ENCODE measurements at regions not wholly inside any gene's neighbourhood (a gene's known extent, or its start where the extent isn't known, plus 50 kb on each side); places are given as distances from the start of the nearest gene placed in this dataset.

DNA sequence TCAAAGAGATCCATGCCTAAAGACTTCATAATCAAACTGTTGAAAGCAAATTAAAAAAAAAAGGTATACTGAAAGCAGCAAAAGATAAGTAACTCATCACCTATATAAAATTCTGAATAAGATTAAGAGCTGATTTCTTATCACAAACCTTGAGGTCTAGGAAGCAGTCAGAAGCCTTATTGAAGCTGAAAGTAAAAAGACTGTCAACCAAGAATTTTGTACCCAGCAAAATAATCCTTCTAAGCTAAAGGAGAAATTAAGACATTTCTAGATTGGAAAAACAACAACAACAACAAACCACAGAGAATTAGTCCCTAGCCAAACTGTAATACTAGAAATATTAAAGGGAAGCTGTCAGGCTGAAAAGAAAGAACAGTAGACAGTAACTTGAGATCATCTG lies 622.9 kb downstream of the PCDH7 start:
- no peaks in the 10 kb centered on the region for H3K9me3 ChIP-seq (ENCODE audit: low read depth)

DNA sequence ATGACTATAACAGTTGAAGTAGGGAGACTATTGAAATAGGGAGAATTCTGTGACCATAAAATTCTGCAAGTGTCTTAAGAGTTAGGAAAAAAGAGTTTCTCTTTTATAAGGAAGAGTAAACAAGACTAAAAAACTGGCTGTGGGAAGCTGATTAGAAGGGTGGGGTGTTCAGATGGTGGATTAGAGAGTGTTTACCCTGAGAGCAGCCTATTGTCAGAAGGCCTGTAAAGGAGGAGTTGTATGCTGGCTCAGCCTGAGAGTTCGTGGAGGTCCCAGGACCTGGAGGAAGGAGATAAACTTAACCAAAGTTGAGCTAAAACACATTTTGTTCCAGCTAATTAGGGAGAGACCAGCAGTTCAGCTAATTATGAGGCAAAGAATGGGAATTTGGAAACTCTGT lies 629.7 kb downstream of the PCDH7 start:
- H3K9me3 ChIP-seq (ENCODE audit: low read depth) = no peaks in the 10 kb centered on the region
- no peak overlapping the region for H3K4me3 ChIP-seq
- H3K4me1 ChIP-seq (ENCODE audit: low read depth) = no peaks in the 10 kb centered on the region
- DNase-seq (ENCODE audit: low read depth in 1 of 2, low spot score in 1 of 2) = no peak
- H3K36me3 ChIP-seq = no peaks in the 10 kb centered on the region
- TF ChIP-seq, protein P1, sequence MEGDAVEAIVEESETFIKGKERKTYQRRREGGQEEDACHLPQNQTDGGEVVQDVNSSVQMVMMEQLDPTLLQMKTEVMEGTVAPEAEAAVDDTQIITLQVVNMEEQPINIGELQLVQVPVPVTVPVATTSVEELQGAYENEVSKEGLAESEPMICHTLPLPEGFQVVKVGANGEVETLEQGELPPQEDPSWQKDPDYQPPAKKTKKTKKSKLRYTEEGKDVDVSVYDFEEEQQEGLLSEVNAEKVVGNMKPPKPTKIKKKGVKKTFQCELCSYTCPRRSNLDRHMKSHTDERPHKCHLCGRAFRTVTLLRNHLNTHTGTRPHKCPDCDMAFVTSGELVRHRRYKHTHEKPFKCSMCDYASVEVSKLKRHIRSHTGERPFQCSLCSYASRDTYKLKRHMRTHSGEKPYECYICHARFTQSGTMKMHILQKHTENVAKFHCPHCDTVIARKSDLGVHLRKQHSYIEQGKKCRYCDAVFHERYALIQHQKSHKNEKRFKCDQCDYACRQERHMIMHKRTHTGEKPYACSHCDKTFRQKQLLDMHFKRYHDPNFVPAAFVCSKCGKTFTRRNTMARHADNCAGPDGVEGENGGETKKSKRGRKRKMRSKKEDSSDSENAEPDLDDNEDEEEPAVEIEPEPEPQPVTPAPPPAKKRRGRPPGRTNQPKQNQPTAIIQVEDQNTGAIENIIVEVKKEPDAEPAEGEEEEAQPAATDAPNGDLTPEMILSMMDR (IDR thresholded peaks at IDR 0.05; ENCODE audit: low read depth, low read length) = no peak
- H3K27me3 ChIP-seq = no peaks in the 10 kb centered on the region
- no peak overlapping the region for H3K27ac ChIP-seq

More for the DNA sequence above, 622.9 kb downstream of the PCDH7 start:
- DNase-seq (ENCODE audit: low read depth in 1 of 2, low spot score in 1 of 2) = no peak
- no peak overlapping the region for H3K27ac ChIP-seq
- H3K4me1 ChIP-seq (ENCODE audit: low read depth) = no peaks in the 10 kb centered on the region
- TF ChIP-seq, protein P1 (IDR thresholded peaks at IDR 0.05; ENCODE audit: low read depth, low read length) = no peak
- H3K27me3 ChIP-seq = no peaks in the 10 kb centered on the region
- no peak overlapping the region for H3K4me3 ChIP-seq
- H3K36me3 ChIP-seq = no peaks in the 10 kb centered on the region

DNA sequence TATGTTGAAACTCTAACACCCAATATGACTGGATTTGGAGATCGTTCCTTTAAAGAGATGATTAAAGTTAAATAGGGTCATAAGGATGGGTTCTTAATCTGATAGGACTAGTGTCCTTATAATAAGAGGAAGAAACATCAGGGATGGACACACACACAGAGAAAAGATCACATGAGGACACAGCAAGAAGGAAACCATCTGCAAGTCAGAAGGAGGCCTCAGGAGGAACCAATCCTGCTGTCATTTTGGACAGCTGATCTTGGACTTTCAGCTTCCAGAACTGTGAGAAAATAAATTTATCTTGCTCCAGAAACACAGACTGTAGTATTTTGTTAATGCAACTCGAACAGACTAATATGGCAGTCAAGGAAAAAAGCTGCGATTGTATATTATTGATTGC lies 631.5 kb downstream of the PCDH7 start:
- H3K27me3 ChIP-seq = no peaks in the 10 kb centered on the region
- no peak overlapping the region for H3K27ac ChIP-seq
- DNase-seq (ENCODE audit: low read depth in 1 of 2, low spot score in 1 of 2) = no peak
- no peaks in the 10 kb centered on the region for H3K36me3 ChIP-seq
- TF ChIP-seq, protein P1 (IDR thresholded peaks at IDR 0.05; ENCODE audit: low read depth, low read length) = no peak
- no peak overlapping the region for H3K4me3 ChIP-seq
- H3K9me3 ChIP-seq (ENCODE audit: low read depth) = no peaks in the 10 kb centered on the region
- no peaks in the 10 kb centered on the region for H3K4me1 ChIP-seq (ENCODE audit: low read depth)

DNA sequence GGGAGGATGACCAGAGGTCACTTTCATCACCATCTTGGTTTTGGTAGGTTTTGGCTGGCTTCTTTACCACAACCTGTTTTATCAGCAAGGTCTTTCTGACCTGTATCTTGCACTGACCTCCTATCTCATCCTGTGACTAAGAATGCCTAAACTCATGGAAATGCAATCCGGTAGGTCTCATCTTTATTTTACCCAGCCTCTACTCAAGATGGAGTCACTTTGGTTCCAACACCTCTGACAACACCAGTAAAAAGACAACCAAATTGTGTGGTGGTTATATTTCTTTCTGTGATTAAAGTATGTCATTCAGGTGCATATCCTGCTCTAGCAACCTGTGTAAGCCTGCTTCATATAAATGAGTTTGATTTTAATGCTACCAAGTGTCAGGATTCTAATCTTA lies 636.7 kb downstream of the PCDH7 start:
- no peak overlapping the region for H3K27ac ChIP-seq
- TF ChIP-seq, protein P1 (IDR thresholded peaks at IDR 0.05; ENCODE audit: low read depth, low read length) = no peak
- no peak for DNase-seq (ENCODE audit: low read depth in 1 of 2, low spot score in 1 of 2)

DNA sequence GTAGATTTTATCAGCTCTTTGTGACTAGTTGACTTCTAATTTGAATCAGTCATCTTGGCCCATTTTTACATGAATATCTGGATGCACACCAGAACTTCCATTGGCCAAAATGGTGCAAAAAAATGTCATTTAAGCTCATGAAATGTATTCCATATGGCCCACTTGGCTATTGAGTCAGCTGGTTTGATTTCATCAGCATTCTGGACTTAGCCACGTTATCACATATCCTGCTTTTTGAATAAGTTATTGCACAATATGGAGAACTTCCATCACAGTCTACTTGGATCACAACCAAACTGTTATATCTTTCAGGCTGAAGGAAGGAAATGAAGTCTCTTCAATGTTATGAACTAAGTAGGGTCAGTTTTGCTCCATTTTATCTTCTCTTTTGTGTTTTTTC lies 640.6 kb downstream of the PCDH7 start:
- TF ChIP-seq, protein P1 (IDR thresholded peaks at IDR 0.05; ENCODE audit: low read depth, low read length) = no peak
- Histone ChIP-seq H3K36me3 (no peaks in the 10 kb centered on the region), H3K27ac (no peak overlapping the region), H3K4me3 (no peak overlapping the region), H3K27me3 (no peaks in the 10 kb centered on the region), H3K4me1 (ENCODE audit: low read depth) (no peaks in the 10 kb centered on the region), H3K9me3 (ENCODE audit: low read depth) (no peaks in the 10 kb centered on the region)
- DNase-seq (ENCODE audit: low read depth in 1 of 2, low spot score in 1 of 2) = peak in 1 of 2 donors; percentile 97

More for the DNA sequence above, 636.7 kb downstream of the PCDH7 start:
- Histone ChIP-seq H3K4me1 (ENCODE audit: low read depth) (no peaks in the 10 kb centered on the region), H3K4me3 (no peak overlapping the region), H3K36me3 (no peaks in the 10 kb centered on the region), H3K27me3 (no peaks in the 10 kb centered on the region), H3K9me3 (ENCODE audit: low read depth) (no peaks in the 10 kb centered on the region)

DNA sequence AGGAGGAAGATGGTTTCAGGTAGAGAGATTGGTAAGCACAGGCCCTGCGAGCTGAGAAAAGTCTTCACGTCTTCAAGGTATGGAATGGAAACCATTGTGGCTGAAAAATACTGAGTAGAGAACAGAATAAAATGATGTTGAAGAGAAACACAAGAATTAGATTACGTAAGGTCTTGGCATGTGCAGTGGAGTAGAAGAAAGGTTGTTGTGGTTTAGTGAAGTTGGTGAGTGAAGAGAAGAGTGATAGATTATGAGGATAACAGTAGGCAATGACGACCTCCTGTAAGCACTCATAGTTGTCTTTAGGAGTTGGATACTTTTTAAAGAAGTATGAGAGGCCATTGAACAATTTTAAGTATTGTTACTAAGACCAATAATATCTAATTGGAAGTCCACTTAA lies 642.6 kb downstream of the PCDH7 start:
- peak in 1 of 2 donors; percentile 55 for DNase-seq (ENCODE audit: low read depth in 1 of 2, low spot score in 1 of 2)
- no peaks in the 10 kb centered on the region for H3K9me3 ChIP-seq (ENCODE audit: low read depth)
- no peaks in the 10 kb centered on the region for H3K27me3 ChIP-seq
- H3K4me3 ChIP-seq = no peak overlapping the region
- TF ChIP-seq, protein P1 (IDR thresholded peaks at IDR 0.05; ENCODE audit: low read depth, low read length) = no peak
- no peaks in the 10 kb centered on the region for H3K36me3 ChIP-seq
- no peak overlapping the region for H3K27ac ChIP-seq
- H3K4me1 ChIP-seq (ENCODE audit: low read depth) = no peaks in the 10 kb centered on the region
